Peyer's patch (tissue), 4 donors: ENCODE measurements at regions not wholly inside any gene's neighbourhood (a gene's known extent, or its start where the extent isn't known, plus 50 kb on each side); places are given as distances from the start of the nearest gene placed in this dataset.
"Not testable (repeated sequence)": the region's sequence is repeated elsewhere in the genome, so short reads cannot be mapped to it uniquely, and the experiment has no call there.

ENCODE experiments used
- DNase-seq, 3 donors: peaks; one replicate each; pipeline ENCODE4 v3.0.0-alpha.2; 2017 to 2019
- H3K27ac ChIP-seq, 4 donors: fragments of 200-600 bp; sonication (generic); one replicate each; pipeline ENCODE4 v1.5.1; 2016 to 2019
- H3K27me3 ChIP-seq, 2 donors: fragments of 200-600 bp; sonication (generic); one replicate each; pipeline ENCODE4 v1.5.1; 2019
- H3K36me3 ChIP-seq, 3 donors: fragments of 200-600 bp; sonication (generic); one replicate each; pipeline ENCODE4 v1.5.1; 2016 to 2019
- H3K4me1 ChIP-seq, 4 donors: fragments of 200-600 bp; sonication (generic); one replicate each; pipeline ENCODE4 v1.5.1; 2016 to 2019
- H3K4me3 ChIP-seq, 4 donors: fragments of 200-600 bp; sonication (generic); 1 replicate in 3 of 4; 2 replicates in 1 of 4; pipeline ENCODE4 v1.5.1; 2016 to 2019; ENCODE audit warnings: mild to moderate bottlenecking in 1 of 4
- H3K9me3 ChIP-seq, 4 donors: fragments of 200-600 bp; sonication (generic); one replicate each; pipeline ENCODE4 v1.5.1; 2016 to 2019; ENCODE audit warnings: mild to moderate bottlenecking in 1 of 4
- CTCF ChIP-seq, 6 experiments: fragments of 450-650 bp in 4 of 6; fragments of 200-600 bp in 2 of 6; sonication (generic) in 1 of 6; IDR thresholded peaks; one replicate each; pipeline ENCODE4 v1.5.1; 2017 to 2019; ENCODE audit warnings: antibody characterized with exemption in 6 of 6, mild to moderate bottlenecking in 3 of 6, moderate library complexity in 1 of 6
- POLR2A ChIP-seq, 2 donors: fragments of 450-650 bp; IDR thresholded peaks; one replicate each; pipeline ENCODE4 v1.5.1; 2017; ENCODE audit warnings: antibody characterized with exemption in 2 of 2, mild to moderate bottlenecking in 2 of 2, moderate library complexity in 2 of 2

- no peaks in the 10 kb centered on the region for H3K9me3 ChIP-seq
- H3K36me3 ChIP-seq = no peaks in the 10 kb centered on the region
- H3K4me3 ChIP-seq = no peak overlapping the region
- no peak overlapping the region for H3K27ac ChIP-seq
- TF ChIP-seq CTCF (IDR thresholded peaks at IDR 0.05) = no peak
- no peak for TF ChIP-seq POLR2A (IDR thresholded peaks at IDR 0.05)
- no peak for DNase-seq
- no peaks in the 10 kb centered on the region for H3K27me3 ChIP-seq
- no peaks in the 10 kb centered on the region for H3K4me1 ChIP-seq
Measured at GRCh38 chr10:90998733-90999511, 78.0 kb upstream of the ANKRD1 start.

GRCh38 chr10:90999512-91000172, 78.8 kb upstream of the ANKRD1 start:
- no peaks in the 10 kb centered on the region for H3K27me3 ChIP-seq
- H3K9me3 ChIP-seq = no peaks in the 10 kb centered on the region
- H3K4me1 ChIP-seq = no peaks in the 10 kb centered on the region
- no peaks in the 10 kb centered on the region for H3K36me3 ChIP-seq
- DNase-seq = no peak
- no peak for TF ChIP-seq CTCF (IDR thresholded peaks at IDR 0.05)
- no peak overlapping the region for H3K4me3 ChIP-seq
- no peak overlapping the region for H3K27ac ChIP-seq

- H3K36me3 ChIP-seq = no peaks in the 10 kb centered on the region
- no peaks in the 10 kb centered on the region for H3K27me3 ChIP-seq
- TF ChIP-seq CTCF (IDR thresholded peaks at IDR 0.05) = no peak
- TF ChIP-seq POLR2A (IDR thresholded peaks at IDR 0.05) = no peak
- no peak overlapping the region for H3K27ac ChIP-seq
- H3K9me3 ChIP-seq = no peaks in the 10 kb centered on the region
- H3K4me1 ChIP-seq = no peaks in the 10 kb centered on the region
- no peak overlapping the region for H3K4me3 ChIP-seq
- no peak for DNase-seq
Measured at GRCh38 chr10:91000470-91000869, 79.6 kb upstream of the ANKRD1 start.

- Histone ChIP-seq H3K27me3 (no peaks in the 10 kb centered on the region), H3K4me3 (no peak overlapping the region), H3K9me3 (no peaks in the 10 kb centered on the region), H3K27ac (no peak overlapping the region), H3K36me3 (no peaks in the 10 kb centered on the region), H3K4me1 (no peaks in the 10 kb centered on the region)
- DNase-seq = no peak
- TF ChIP-seq POLR2A (IDR thresholded peaks at IDR 0.05) (no peak), CTCF (IDR thresholded peaks at IDR 0.05) (no peak)
Measured at GRCh38 chr10:91000985-91001384, 80.1 kb upstream of the ANKRD1 start.

- DNase-seq = no peak
- no peaks in the 10 kb centered on the region for H3K4me1 ChIP-seq
- H3K9me3 ChIP-seq = no peaks in the 10 kb centered on the region
- H3K4me3 ChIP-seq = no peak overlapping the region
- no peak overlapping the region for H3K27ac ChIP-seq
- no peaks in the 10 kb centered on the region for H3K36me3 ChIP-seq
- no peak for TF ChIP-seq CTCF (IDR thresholded peaks at IDR 0.05)
- no peak for TF ChIP-seq POLR2A (IDR thresholded peaks at IDR 0.05)
- no peaks in the 10 kb centered on the region for H3K27me3 ChIP-seq
Measured at GRCh38 chr10:91002656-91003055, 81.8 kb upstream of the ANKRD1 start.

- H3K4me3 ChIP-seq, H3K27ac ChIP-seq, H3K9me3 ChIP-seq, DNase-seq, H3K36me3 ChIP-seq, H3K27me3 ChIP-seq, H3K4me1 ChIP-seq: not testable (repeated sequence)
Measured at GRCh38 chr10:91003379-91003778, 82.5 kb upstream of the ANKRD1 start.

GRCh38 chr10:91005276-91005675, 84.4 kb upstream of the ANKRD1 start:
- not testable (repeated sequence) for H3K27me3 ChIP-seq, H3K36me3 ChIP-seq, H3K9me3 ChIP-seq, H3K4me3 ChIP-seq, H3K27ac ChIP-seq, H3K4me1 ChIP-seq, DNase-seq
